ENCODE measurements at regions not wholly inside any gene's neighbourhood (a gene's known extent, or its start where the extent isn't known, plus 50 kb on each side); places are given as distances from the start of the nearest gene placed in this dataset.

DNA sequence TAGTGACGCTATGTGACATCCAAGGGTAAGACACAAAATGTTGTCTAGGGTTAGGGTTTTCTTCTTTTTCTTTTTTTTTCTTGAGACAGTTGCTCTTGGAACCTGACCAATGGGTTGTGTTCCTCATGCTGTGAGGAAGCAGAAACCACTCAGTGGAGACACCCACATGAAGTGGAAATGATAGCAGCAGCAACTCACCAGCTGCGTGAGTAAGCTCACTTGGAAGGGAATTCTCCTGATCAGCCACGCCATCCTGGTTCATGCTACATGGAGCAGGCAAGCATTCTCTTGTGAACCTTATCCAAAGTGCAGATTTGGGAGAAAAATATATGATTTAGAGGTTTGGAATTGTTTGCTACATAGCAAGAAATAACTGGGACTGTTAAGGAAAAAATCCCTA is 863.7 kb downstream of the EPHA4 start:
- H3K27me3 ChIP-seq (ENCODE audit: insufficient read depth, low read length), result no peaks in the 10 kb centered on the region
- H3K36me3 ChIP-seq (ENCODE audit: insufficient read depth, low read length), result no peaks in the 10 kb centered on the region
- TF ChIP-seq CTCF (IDR thresholded peaks at IDR 0.05; ENCODE audit: extremely low read depth, low read depth, low read length), result no peak
- DNase-seq (ENCODE audit: insufficient read length, low spot score, missing footprints), result no peak
- H3K4me2 ChIP-seq (ENCODE audit: insufficient read depth, low read length), result no peak overlapping the region
- no peaks in the 10 kb centered on the region for H4K20me1 ChIP-seq (ENCODE audit: insufficient read depth, low read length)
- H3K4me1 ChIP-seq (ENCODE audit: insufficient read depth, low read length), result no peaks in the 10 kb centered on the region
- H3K4me3 ChIP-seq (ENCODE audit: insufficient read depth, low read length), result no peak overlapping the region
- no peaks in the 10 kb centered on the region for H3K79me2 ChIP-seq (ENCODE audit: insufficient read depth, low read length)
- no peak overlapping the region for H3K27ac ChIP-seq (ENCODE audit: low read depth, low read length)
- H3K9me3 ChIP-seq (ENCODE audit: low read depth, low read length), result peaks cover 5% of the 10 kb centered on the region
- H2AFZ ChIP-seq (ENCODE audit: low read length), result no peak overlapping the region

GRCh38 chr2:220717283-220717682 is 854.8 kb downstream of the EPHA4 start:
- Histone ChIP-seq H3K27ac (ENCODE audit: low read depth, low read length) (no peak overlapping the region), H2AFZ (ENCODE audit: low read length) (no peak overlapping the region), H3K4me1 (ENCODE audit: insufficient read depth, low read length) (no peaks in the 10 kb centered on the region), H3K4me2 (ENCODE audit: insufficient read depth, low read length) (no peak overlapping the region), H3K9me3 (ENCODE audit: low read depth, low read length) (peaks cover 6% of the 10 kb centered on the region), H4K20me1 (ENCODE audit: insufficient read depth, low read length) (no peaks in the 10 kb centered on the region), H3K79me2 (ENCODE audit: insufficient read depth, low read length) (no peaks in the 10 kb centered on the region), H3K36me3 (ENCODE audit: insufficient read depth, low read length) (no peaks in the 10 kb centered on the region), H3K4me3 (ENCODE audit: insufficient read depth, low read length) (no peak overlapping the region), H3K27me3 (ENCODE audit: insufficient read depth, low read length) (no peaks in the 10 kb centered on the region)
- DNase-seq (ENCODE audit: insufficient read length, low spot score, missing footprints), result no peak
- TF ChIP-seq CTCF (IDR thresholded peaks at IDR 0.05; ENCODE audit: extremely low read depth, low read depth, low read length), result no peak

- no peak for DNase-seq (ENCODE audit: insufficient read length, low spot score, missing footprints)
- Histone ChIP-seq H4K20me1 (ENCODE audit: insufficient read depth, low read length) (no peaks in the 10 kb centered on the region), H3K4me2 (ENCODE audit: insufficient read depth, low read length) (no peak overlapping the region), H2AFZ (ENCODE audit: low read length) (no peak overlapping the region), H3K9me3 (ENCODE audit: low read depth, low read length) (no peaks in the 10 kb centered on the region), H3K27ac (ENCODE audit: low read depth, low read length) (no peak overlapping the region), H3K27me3 (ENCODE audit: insufficient read depth, low read length) (no peaks in the 10 kb centered on the region), H3K4me1 (ENCODE audit: insufficient read depth, low read length) (no peaks in the 10 kb centered on the region), H3K4me3 (ENCODE audit: insufficient read depth, low read length) (no peak overlapping the region), H3K79me2 (ENCODE audit: insufficient read depth, low read length) (no peaks in the 10 kb centered on the region), H3K36me3 (ENCODE audit: insufficient read depth, low read length) (no peaks in the 10 kb centered on the region)
- TF ChIP-seq CTCF (IDR thresholded peaks at IDR 0.05; ENCODE audit: extremely low read depth, low read depth, low read length), result no peak
Measured at GRCh38 chr2:220736778-220737177, 835.3 kb downstream of the EPHA4 start.

DNA sequence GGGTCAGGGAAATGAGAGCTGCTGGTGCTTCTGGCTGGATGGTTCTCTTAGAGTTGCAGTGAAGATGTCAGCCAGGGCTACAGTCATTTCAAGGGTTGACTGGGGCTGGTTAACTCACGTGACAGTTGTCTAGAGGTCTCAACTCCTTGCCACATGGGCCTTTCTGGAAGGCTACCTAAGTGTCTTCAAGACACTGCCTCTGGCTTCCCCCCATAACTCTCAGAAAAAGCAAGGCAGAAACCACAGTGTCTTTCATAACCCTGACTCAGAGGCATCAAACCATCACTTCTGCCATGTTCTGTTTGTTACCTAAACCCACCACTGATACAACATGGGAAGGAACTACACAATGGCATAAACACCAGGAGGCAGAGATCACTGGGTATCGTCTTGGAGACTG is 828.9 kb downstream of the EPHA4 start:
- DNase-seq (ENCODE audit: insufficient read length, low spot score, missing footprints), result no peak

More for the DNA sequence above, 828.9 kb downstream of the EPHA4 start:
- no peak overlapping the region for H3K27ac ChIP-seq (ENCODE audit: low read depth, low read length)
- H2AFZ ChIP-seq (ENCODE audit: low read length), result no peak overlapping the region
- H3K4me1 ChIP-seq (ENCODE audit: insufficient read depth, low read length), result no peaks in the 10 kb centered on the region
- H4K20me1 ChIP-seq (ENCODE audit: insufficient read depth, low read length), result no peaks in the 10 kb centered on the region
- no peaks in the 10 kb centered on the region for H3K79me2 ChIP-seq (ENCODE audit: insufficient read depth, low read length)
- H3K27me3 ChIP-seq (ENCODE audit: insufficient read depth, low read length), result no peaks in the 10 kb centered on the region
- H3K9me3 ChIP-seq (ENCODE audit: low read depth, low read length), result no peaks in the 10 kb centered on the region
- no peak for TF ChIP-seq CTCF (IDR thresholded peaks at IDR 0.05; ENCODE audit: extremely low read depth, low read depth, low read length)
- H3K4me3 ChIP-seq (ENCODE audit: insufficient read depth, low read length), result no peak overlapping the region
- no peak overlapping the region for H3K4me2 ChIP-seq (ENCODE audit: insufficient read depth, low read length)
- no peaks in the 10 kb centered on the region for H3K36me3 ChIP-seq (ENCODE audit: insufficient read depth, low read length)
